GM21360 (cell line): ENCODE measurements at regions not wholly inside any gene's neighbourhood (a gene's known extent, or its start where the extent isn't known, plus 50 kb on each side); places are given as distances from the start of the nearest gene placed in this dataset.

ENCODE experiments used
- ATAC-seq: cut with Tn5 transposase; IDR thresholded peaks from one replicate; pipeline ENCODE4 v1.9.1; 2021; ENCODE audit warnings: mild to moderate bottlenecking, moderate library complexity; ENCODE audit not compliant: unreplicated experiment

DNA sequence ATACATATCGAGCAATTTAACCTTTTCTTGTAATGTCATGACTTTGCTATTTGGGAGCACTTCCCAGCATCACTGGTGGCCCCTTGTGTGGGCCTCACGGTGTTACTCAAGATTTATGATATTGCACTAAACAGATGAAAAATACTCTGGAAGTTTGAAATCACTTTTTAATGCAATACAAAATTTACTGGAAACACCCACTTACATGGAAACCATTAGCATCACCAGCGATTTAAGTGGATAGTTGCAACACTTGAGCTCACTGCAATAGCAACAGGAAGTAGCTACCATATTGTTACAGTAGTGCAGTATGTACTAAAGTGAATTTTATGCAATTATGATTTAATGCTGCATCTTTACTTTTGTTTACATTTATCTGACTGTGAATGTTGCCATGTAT lies 184.4 kb downstream of the MDFIC start:
- ATAC-seq, result no peak

DNA sequence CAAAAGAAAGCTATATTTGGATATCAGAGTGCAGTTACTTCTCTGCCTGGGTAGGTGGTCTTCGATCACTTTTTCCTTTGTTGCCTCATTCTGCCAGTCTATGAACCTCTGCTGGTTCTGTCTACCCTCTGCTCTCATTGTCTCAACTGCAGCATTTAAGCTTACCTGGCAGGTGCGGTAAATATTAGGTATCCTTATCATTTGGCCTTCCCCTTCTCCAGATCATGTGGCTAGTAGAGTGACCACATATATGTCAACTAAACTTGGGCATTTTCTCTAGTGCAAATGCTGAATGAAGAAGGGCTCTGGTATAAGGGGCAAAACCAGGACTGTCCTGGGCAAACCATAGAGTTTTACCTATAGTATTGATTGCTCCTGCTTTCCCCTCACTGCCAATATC lies 180.8 kb downstream of the MDFIC start:
- ATAC-seq, result no peak

DNA sequence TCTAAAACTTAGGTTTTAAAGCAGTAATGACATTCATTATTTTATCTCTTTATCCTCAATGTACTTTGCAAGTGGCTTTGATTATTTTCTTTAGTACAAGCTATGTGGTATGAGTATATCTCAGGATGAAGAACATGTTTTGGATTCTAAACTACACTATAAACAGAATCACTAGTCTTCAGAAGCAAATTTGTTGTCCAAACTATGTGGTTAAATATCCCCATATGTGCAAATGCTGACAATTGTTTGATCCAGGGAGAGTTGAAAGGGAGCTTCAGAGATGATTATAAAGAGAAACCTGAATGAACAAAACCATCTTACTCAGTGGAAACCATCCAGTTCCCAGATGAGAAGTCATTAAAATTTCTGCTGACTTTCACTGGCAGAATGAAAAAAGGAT lies 179.3 kb downstream of the MDFIC start:
- ATAC-seq, result no peak

DNA sequence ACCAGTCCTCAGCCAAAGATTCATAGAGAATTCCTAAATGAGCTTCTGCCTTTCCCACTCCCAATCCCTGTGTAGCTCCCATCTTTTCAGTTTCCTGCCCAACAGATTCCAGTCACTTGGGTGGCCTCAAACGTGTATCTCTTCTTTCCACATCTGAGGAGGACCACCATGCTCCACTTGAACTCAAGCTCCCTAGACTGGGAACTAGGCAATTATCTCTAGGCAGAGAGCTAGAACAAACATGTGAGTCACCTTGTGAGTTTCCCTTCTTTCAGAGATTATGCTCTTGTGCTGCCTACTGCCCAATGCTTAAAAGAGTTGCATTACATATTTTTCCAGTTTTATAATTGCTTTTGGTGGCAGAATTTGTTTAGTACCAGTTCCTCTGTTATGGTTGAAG lies 178.0 kb downstream of the MDFIC start:
- ATAC-seq, result no peak

DNA sequence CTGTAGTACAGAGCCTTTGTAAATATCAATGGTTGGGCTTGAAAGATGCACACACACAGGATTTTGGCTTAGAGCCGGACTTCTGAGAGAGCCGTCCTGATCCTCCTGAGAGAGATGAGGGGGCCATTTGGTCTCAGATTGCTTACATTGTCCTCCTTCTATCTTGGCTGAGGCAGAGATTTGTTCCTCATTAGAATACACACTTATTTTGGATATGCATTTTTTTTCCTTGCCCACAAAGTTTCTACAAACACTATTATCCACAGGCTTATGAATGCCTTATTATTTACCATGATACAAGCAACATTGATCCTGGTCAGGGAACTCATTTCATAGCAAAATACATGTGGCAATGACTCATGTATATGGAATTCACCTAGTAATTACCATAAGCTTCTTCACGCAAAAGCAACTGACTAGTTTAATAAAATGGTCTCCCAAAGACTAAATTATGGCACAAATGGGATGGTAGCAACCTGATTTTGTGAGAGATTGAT lies 175.3 kb downstream of the MDFIC start:
- no peak for ATAC-seq

DNA sequence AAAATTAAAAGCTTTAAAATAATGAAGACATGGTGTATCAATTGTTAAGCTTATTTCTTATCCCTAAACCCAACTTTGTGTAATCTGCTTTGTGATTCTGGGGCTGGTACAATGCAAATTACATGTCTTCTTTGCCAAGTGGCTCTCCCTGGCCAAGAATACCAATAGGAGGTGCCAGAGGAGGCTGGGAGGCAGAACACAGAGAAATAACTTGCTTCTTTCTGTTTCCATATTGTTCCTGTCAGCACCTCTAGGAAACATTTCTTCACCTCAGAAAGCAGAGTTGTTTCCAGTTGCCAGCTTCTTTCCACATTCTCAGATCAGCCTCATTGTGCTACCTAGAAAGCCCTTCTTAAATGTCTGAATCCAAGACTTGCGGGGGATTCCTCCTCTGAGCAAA lies 174.4 kb downstream of the MDFIC start:
- ATAC-seq, result no peak

DNA sequence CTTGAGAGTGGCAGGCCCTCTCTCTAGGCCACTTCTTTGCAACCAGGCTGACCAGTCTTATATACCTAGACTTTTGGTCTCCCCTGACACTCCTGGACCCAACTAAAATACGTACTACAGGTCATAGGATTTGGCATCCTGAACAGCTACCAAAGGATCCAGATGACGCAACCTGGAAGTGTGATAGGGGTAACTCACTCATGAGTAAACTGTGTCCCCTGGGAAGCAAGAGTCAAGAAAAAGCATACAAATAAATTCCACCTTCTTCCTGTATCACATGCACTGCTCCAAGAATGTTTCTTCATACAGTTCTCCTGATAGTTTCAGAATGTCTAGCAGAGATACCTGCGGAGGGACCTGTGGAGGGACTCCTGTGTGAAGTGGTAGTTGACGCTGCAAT lies 172.3 kb downstream of the MDFIC start:
- ATAC-seq, result no peak

DNA sequence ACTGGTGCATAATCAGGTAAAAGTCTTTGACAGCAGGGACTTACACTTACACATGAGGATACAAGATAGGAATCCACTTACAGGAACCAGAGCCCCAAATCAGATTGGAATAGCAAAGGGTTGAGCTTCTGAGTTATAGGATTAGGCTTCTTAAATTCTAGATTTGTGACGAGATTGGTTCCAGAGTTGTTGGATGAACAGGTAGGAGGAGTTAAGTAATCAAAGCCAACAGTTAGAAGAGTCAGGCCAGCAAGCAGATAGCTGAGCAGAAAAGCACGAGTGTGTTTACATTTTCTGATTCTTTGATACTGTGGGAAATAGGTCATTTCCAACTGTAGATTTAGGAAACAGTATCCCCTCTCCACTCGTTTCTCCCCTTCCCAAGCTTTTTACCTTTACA lies 167.0 kb downstream of the MDFIC start:
- no peak for ATAC-seq

DNA sequence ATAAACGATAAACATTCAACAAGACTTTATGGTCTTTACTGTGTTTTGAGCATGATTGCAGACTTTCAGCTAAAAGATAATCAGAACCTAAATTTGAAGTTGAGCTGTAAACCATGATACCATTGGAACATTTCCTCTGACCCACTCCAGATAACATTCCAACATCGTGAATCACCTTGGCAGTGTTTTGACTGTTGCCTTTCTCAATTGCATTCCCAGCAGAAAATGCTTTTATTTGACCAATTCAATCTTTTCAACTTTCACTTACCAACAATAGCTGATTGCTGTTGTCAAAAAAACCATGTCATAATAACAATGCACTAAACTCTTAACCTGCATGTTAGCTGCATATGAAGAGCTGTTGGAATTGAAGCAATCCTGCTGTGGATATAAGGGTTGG lies 165.5 kb downstream of the MDFIC start:
- no peak for ATAC-seq

DNA sequence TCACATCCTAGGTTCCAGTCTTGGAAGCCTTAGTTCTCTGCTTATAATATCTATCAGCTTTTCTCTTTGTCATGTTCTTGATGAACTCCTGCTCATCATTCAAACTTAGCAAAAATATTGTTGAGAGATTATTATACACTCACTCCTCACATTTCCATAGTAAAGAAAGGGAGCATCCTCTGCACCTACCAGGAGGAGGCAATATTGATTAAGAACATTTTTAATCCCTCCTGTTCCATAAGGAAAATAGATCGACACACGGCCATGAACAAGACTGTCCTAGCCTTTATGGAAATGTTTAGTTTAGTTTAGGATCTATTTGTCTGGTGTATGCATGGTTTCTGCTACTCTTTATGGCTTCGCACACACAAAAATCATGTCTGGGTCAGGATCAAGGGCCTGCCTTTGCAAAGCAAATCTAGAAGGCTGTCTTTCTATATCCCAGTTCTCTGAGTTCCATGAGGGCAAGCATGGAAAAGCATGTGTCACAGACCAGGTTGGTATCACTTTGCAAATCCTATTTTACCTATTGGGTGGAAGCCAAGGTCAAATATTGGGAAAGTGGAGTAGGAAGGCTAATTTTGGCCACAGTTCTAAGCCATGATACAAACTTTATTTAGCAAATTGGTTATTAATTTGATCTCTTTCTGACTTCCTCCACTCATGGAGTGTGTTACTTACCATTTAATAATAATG lies 164.4 kb downstream of the MDFIC start:
- ATAC-seq, result no peak

DNA sequence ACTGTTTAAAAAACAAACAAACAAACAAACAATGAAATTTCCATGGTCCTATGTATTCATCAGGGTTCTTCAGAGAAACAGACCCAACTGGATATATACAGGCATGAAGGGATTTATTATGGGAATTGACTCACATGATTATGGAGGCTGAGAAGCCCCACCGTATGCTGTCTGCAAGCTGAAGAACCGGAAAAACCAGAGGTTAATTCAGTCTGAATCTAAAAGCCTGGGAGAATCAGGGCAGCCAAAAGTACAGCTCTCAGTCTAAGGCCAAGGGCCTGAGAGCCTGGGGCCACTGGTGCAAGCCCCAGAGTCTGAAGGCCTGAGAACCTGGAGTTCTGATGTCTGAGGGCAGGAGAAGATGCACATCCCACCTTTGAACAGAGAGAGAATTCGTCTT lies 163.5 kb downstream of the MDFIC start:
- ATAC-seq, result no peak

DNA sequence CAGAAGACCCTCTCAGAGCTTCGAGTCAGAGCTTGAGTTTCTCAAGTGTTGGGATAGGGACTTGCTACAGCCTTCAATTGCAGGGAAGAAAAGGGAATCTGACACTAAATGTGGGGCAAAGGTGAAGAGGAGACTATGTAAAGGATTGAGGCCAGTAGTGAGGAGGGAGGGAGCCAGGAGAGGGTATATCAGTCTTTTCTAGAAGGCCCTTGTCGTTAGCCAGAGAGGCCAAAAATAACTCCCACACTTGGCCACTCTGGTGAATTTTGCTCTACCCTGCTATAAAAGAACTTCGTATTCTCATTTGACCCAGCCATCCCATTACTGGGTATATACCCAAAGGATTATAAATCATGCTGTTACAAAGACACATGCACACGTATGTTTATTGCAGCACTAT lies 162.0 kb downstream of the MDFIC start:
- no peak for ATAC-seq

DNA sequence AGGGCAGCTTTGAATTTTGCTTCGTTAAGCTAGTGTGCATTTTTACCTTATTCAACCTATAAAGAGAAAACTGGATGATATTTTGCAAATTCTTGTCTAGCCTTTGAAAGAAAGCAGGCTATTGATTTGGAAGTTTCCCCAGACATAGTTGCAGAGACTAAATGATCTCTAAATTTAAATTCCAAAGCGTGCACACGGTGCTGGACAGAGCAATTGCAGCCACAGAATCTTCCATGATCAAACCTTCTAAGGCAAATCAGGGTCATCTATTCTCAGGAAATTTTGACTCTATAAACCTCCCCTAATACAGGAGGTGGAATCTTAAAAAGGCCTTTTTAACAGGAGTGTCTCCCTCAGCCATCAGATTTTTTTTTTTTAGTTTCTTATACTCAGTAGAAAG lies 159.9 kb downstream of the MDFIC start:
- no peak for ATAC-seq

DNA sequence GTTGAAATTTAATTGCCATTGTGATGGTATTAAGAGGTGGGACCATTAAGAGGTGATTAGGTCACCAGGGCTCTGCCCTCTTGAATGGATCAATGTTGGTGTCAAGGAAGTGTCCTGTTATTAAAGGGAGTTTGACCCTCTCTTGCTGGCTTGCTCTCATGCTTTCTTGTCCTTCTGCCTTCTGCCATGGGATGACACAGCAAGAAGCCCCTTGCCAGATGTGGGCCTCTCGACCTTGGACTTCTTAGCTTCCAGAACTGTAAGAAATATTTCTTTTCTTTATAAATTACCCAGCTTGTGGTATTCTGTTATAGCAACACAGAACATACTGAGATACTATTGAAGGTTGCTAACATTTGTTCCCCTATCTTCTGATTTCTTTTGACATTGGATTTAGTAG lies 157.0 kb downstream of the MDFIC start:
- no peak for ATAC-seq

DNA sequence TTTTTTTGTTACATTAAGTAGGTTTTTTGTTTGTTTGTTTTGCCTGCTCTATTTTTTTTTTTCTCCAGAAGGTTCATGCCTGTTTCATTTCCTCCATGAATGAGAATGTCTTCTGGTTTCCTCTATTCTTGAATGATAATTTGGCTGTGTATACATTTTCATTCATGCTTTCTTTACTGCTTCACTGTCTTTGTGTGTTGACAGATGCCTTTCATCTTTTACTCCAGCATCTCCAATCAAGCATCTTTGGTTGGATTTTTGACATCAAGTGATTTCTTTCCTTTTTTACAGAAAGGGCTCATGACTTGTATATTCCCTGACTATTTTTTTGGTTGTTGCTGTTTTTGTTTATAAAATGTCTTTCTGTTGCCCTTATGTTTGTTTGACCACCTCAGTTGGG lies 156.5 kb downstream of the MDFIC start:
- ATAC-seq, result no peak

DNA sequence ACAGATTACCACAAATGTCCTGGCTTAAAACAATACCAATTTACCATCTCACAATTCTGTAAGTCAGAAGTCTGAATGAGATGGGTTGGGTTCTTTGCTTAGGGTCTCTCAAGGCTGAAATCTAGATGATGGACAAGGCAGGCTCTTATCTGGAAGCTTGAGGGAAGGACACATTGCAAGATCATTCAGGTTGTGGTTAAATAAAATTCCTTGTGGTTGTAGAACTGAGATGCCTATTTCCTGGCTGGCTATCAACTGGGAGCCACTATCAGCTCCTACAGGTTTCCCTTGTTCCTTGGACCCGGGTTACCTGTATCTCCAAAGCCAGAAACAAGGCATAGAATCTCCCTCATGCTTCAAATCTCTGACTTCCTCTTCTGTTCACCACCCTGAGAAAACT lies 148.4 kb downstream of the MDFIC start:
- ATAC-seq, result no peak
